Uterus (tissue), 2 donors: ENCODE measurements at regions not wholly inside any gene's neighbourhood (a gene's known extent, or its start where the extent isn't known, plus 50 kb on each side); places are given as distances from the start of the nearest gene placed in this dataset.

Source experiments
- POLR2A ChIP-seq, 2 donors: fragments of 450-650 bp; IDR thresholded peaks; one replicate each; pipeline ENCODE4 v1.6.1; 2016; ENCODE audit warnings: antibody characterized with exemption in 2 of 2, mild to moderate bottlenecking in 1 of 2, moderate library complexity in 1 of 2
- TF ChIP-seq, protein P1 (sequence below), 4 experiments: fragments of 200-600 bp in 2 of 4; fragments of 450-650 bp in 2 of 4; sonication (generic) in 2 of 4; IDR thresholded peaks; one replicate each; pipeline ENCODE4 v1.5.1; 2016 to 2019; ENCODE audit warnings: antibody characterized with exemption in 4 of 4, mild to moderate bottlenecking in 2 of 4, moderate library complexity in 1 of 4

DNA sequence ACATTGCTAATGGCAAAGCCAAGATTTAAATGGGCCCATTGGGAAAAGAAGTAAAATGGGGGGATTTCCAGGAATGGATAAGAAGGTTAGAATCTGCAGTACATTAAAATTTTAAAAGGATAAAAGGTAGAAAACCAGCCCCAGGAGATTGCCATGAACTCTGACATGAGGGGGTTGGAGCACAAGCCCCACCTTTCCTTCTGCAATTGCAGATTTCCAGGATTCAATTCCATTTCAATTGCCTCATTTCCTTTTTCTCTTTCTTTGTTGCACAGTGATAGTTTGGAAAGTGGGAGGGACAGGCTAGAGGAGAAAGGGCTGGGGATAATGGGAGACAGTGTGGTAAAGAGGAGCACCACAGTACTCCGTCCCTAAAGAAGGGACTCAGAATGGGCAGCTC, 238.5 kb upstream of the RAB4A start:
- TF ChIP-seq, protein P1, sequence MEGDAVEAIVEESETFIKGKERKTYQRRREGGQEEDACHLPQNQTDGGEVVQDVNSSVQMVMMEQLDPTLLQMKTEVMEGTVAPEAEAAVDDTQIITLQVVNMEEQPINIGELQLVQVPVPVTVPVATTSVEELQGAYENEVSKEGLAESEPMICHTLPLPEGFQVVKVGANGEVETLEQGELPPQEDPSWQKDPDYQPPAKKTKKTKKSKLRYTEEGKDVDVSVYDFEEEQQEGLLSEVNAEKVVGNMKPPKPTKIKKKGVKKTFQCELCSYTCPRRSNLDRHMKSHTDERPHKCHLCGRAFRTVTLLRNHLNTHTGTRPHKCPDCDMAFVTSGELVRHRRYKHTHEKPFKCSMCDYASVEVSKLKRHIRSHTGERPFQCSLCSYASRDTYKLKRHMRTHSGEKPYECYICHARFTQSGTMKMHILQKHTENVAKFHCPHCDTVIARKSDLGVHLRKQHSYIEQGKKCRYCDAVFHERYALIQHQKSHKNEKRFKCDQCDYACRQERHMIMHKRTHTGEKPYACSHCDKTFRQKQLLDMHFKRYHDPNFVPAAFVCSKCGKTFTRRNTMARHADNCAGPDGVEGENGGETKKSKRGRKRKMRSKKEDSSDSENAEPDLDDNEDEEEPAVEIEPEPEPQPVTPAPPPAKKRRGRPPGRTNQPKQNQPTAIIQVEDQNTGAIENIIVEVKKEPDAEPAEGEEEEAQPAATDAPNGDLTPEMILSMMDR (IDR thresholded peaks at IDR 0.05) = no peak
- no peak for TF ChIP-seq POLR2A (IDR thresholded peaks at IDR 0.05)
